Epithelial cell of esophagus (primary cell): ENCODE measurements at regions not wholly inside any gene's neighbourhood (a gene's known extent, or its start where the extent isn't known, plus 50 kb on each side); places are given as distances from the start of the nearest gene placed in this dataset.

Experiments
- DNase-seq: peaks from one replicate; pipeline ENCODE4 v3.0.0; 2010; ENCODE audit warnings: low read depth
- H3K4me3 ChIP-seq: 2 replicates; pipeline ENCODE4 v1.5.1; 2011; ENCODE audit warnings: mild to moderate bottlenecking, low read length, control low read depth
- CTCF ChIP-seq: IDR thresholded peaks from 2 replicates; pipeline ENCODE4 v1.5.1; 2011; ENCODE audit warnings: low read depth, mild to moderate bottlenecking, low read length, control low read depth, inconsistent platforms; ENCODE audit not compliant: insufficient read depth; ENCODE audit errors: missing control alignments

- no peak for TF ChIP-seq CTCF
- no peak overlapping the region for H3K4me3 ChIP-seq
- DNase-seq: no peak
Observed at GRCh38 chr1:79472067-79472656, 465.6 kb upstream of the ADGRL4 start.

- DNase-seq: no peak
- no peak for TF ChIP-seq CTCF
- no peak overlapping the region for H3K4me3 ChIP-seq
Observed at GRCh38 chr1:79469139-79469538, 462.6 kb upstream of the ADGRL4 start.

- no peak for DNase-seq
- no peak overlapping the region for H3K4me3 ChIP-seq
- no peak for TF ChIP-seq CTCF
Observed at GRCh38 chr1:79460773-79461436, 454.4 kb upstream of the ADGRL4 start.

- TF ChIP-seq CTCF: no peak
- no peak for DNase-seq
- H3K4me3 ChIP-seq: no peak overlapping the region
Observed at GRCh38 chr1:79457562-79458224, 451.2 kb upstream of the ADGRL4 start.

- TF ChIP-seq CTCF: no peak
- DNase-seq: peak; percentile 35
- no peak overlapping the region for H3K4me3 ChIP-seq
Observed at GRCh38 chr1:79448426-79448825, 441.9 kb upstream of the ADGRL4 start.

GRCh38 chr1:79441238-79441637 lies 434.7 kb upstream of the ADGRL4 start:
- no peak for TF ChIP-seq CTCF
- no peak for DNase-seq
- H3K4me3 ChIP-seq: no peak overlapping the region

- no peak overlapping the region for H3K4me3 ChIP-seq
- no peak for TF ChIP-seq CTCF
- no peak for DNase-seq
Observed at GRCh38 chr1:79437540-79437939, 431.0 kb upstream of the ADGRL4 start.
